Left lobe of liver (tissue), 2 donors: ENCODE measurements at regions not wholly inside any gene's neighbourhood (a gene's known extent, or its start where the extent isn't known, plus 50 kb on each side); places are given as distances from the start of the nearest gene placed in this dataset.

Source experiments
- ATAC-seq: fragments of 200-7000 bp; cut with Tn5 transposase; one replicate; pipeline ENCODE4 v1.9.1; 2020; ENCODE audit warnings: mild to moderate bottlenecking, moderate library complexity
- DNase-seq: peaks from one replicate; pipeline ENCODE4 v3.0.0-alpha.2; 2020; ENCODE audit warnings: low spot score
- donor health status: DM: no; HTN: no; CAD: no; lungs with moderate emphysema.
- donor health status: DM: no; HTN: yes; CAD: no.

GRCh38 chr2:18641823-18642222 is 52.5 kb upstream of the NT5C1B start:
- DNase-seq, result no peak
- no peak for ATAC-seq

- no peak for DNase-seq
- no peak for ATAC-seq
Measured at GRCh38 chr2:18639756-18640453, 50.5 kb upstream of the NT5C1B start.
